Adrenal gland (tissue), 9 donors: ENCODE measurements at regions not wholly inside any gene's neighbourhood (a gene's known extent, or its start where the extent isn't known, plus 50 kb on each side); places are given as distances from the start of the nearest gene placed in this dataset.

ENCODE experiments used
- DNase-seq, 7 donors: peaks; one replicate each; pipeline ENCODE4 v3.0.0-alpha.2; 2019 to 2020
- H3K27ac ChIP-seq, 5 donors: fragments of 200-600 bp; sonication (generic) in 4 of 5; 1 replicate in 3 of 5; 2 replicates in 2 of 5; pipeline versions ENCODE4 v1.5.1 to v1.8.0; 2016 to 2020; ENCODE audit warnings: mild to moderate bottlenecking in 1 of 5
- H3K27me3 ChIP-seq: fragments of 200-600 bp; 2 replicates; pipeline ENCODE4 v1.8.0; 2021
- H3K36me3 ChIP-seq, 2 donors: fragments of 200-600 bp; replicated peaks in 1 of 2; 1 replicate in 1 of 2; 2 replicates in 1 of 2; pipeline versions ENCODE4 v1.5.1 to v1.8.0; 2018 to 2022
- H3K4me1 ChIP-seq, 2 donors: fragments of 200-600 bp; replicated peaks in 1 of 2; 1 replicate in 1 of 2; 2 replicates in 1 of 2; pipeline versions ENCODE4 v1.5.1 to v1.8.0; 2018 to 2021
- H3K4me3 ChIP-seq, 4 donors: fragments of 200-600 bp; sonication (generic) in 3 of 4; one replicate each; pipeline ENCODE4 v1.5.1; 2016 to 2018
- H3K9me3 ChIP-seq, 3 donors: fragments of 200-600 bp; sonication (generic) in 1 of 3; replicated peaks in 1 of 3; 1 replicate in 2 of 3; 2 replicates in 1 of 3; pipeline versions ENCODE4 v1.5.1 to v1.8.0; 2016 to 2021
- CTCF ChIP-seq, 6 experiments: fragments of 450-650 bp in 4 of 6; fragments of 200-600 bp in 2 of 6; sonication (generic) in 1 of 6; IDR thresholded peaks; 1 replicate in 5 of 6; 2 replicates in 1 of 6; pipeline versions ENCODE4 v1.5.1 to v1.8.0; 2016 to 2021; ENCODE audit warnings: antibody characterized with exemption in 6 of 6, mild to moderate bottlenecking in 2 of 6, moderate library complexity in 1 of 6
- POLR2A ChIP-seq, 2 donors: fragments of 450-650 bp; IDR thresholded peaks; one replicate each; pipeline ENCODE4 v1.6.1; 2017; ENCODE audit warnings: antibody characterized with exemption in 2 of 2, mild to moderate bottlenecking in 2 of 2, moderate library complexity in 1 of 2
- WGBS, 4 donors: extraction: QIAGEN DNeasy Blood & Tissue Kit in 2 of 4; methylation state at CpG; one replicate each; pipeline versions ENCODE4 v1.1.5 to v1.1.7; 2013 to 2017; 5-methylcytosine and 5-hydroxymethylcytosine counted together
- intact Hi-C, 2 donors: fragments of 100-400 bp; cut with DNase I; formaldehyde crosslinking; loops; one replicate each; pipeline versions ENCODE4 v1.14.1 to v1.15.0; 2022 to 2023
- donor health status: healthy with polysubstance abuse.
- donor health status: Bipolar disorder and iron deficiency.
- donor health status: DM: yes; HTN: yes; CAD: no.
- donor health status: DM: no; HTN: no; CAD: no.
- donor health status: DM: no; HTN: no; CAD: no.

- no peak for TF ChIP-seq POLR2A (IDR thresholded peaks at IDR 0.05)
- TF ChIP-seq CTCF (IDR thresholded peaks at IDR 0.05) = no peak
- H3K36me3 ChIP-seq = no peaks in the 10 kb centered on the region
- H3K27ac ChIP-seq = no peak overlapping the region
Observed at GRCh38 chr21:28345934-28346333, 646.7 kb downstream of the LTN1 start.

GRCh38 chr21:28344985-28345384 is 647.7 kb downstream of the LTN1 start:
- intact Hi-C loops = loop anchor here in 1 of 2 donors (10.0 kb wide), 1 partner anchor 390 kb away; no protein-coding TSS in a partner anchor
- H3K4me3 ChIP-seq = no peak overlapping the region
- no peaks in the 10 kb centered on the region for H3K36me3 ChIP-seq
- no peak for TF ChIP-seq CTCF (IDR thresholded peaks at IDR 0.05)
- TF ChIP-seq POLR2A (IDR thresholded peaks at IDR 0.05) = no peak
- no peaks in the 10 kb centered on the region for H3K4me1 ChIP-seq
- no peaks in the 10 kb centered on the region for H3K27me3 ChIP-seq
- no peak for DNase-seq
- H3K9me3 ChIP-seq = no peaks in the 10 kb centered on the region
- H3K27ac ChIP-seq = no peak overlapping the region
- 65 to 77% (median 71%) methylated on average over 1 of the region's 1 CpG for WGBS, 4 donors

More at GRCh38 chr21:28345934-28346333, 646.7 kb downstream of the LTN1 start:
- no peak for DNase-seq
- Histone ChIP-seq H3K9me3 (no peaks in the 10 kb centered on the region), H3K4me3 (no peak overlapping the region), H3K27me3 (no peaks in the 10 kb centered on the region), H3K4me1 (no peaks in the 10 kb centered on the region)
- intact Hi-C loops = loop anchor here in 1 of 2 donors (10.0 kb wide), 1 partner anchor 389 kb away; no protein-coding TSS in a partner anchor
- WGBS, 4 donors = 48 to 54% (median 53%) methylated on average over 2 of the region's 2 CpGs

GRCh38 chr21:28342212-28342810 is 650.4 kb downstream of the LTN1 start:
- WGBS, 4 donors = 80 to 91% (median 83%) methylated on average over 2 of the region's 2 CpGs

GRCh38 chr21:28339403-28339802 is 653.3 kb downstream of the LTN1 start:
- Histone ChIP-seq H3K27me3 (no peaks in the 10 kb centered on the region), H3K9me3 (no peaks in the 10 kb centered on the region), H3K27ac (no peak overlapping the region), H3K4me3 (no peak overlapping the region), H3K4me1 (peaks cover 0 to 4% of the 10 kb centered on the region in 2 donors), H3K36me3 (no peaks in the 10 kb centered on the region)
- intact Hi-C loops = loop anchor here in 1 of 2 donors (10.0 kb wide), 1 partner anchor 1485 kb away; no protein-coding TSS in a partner anchor
- no peak for DNase-seq
- no peak for TF ChIP-seq CTCF (IDR thresholded peaks at IDR 0.05)
- TF ChIP-seq POLR2A (IDR thresholded peaks at IDR 0.05) = no peak
- WGBS, 4 donors = 52 to 72% (median 66%) methylated on average over 3 of the region's 3 CpGs

More at GRCh38 chr21:28342212-28342810, 650.4 kb downstream of the LTN1 start:
- intact Hi-C loops = loop anchor here in 1 of 2 donors (10.0 kb wide), 1 partner anchor 392 kb away; no protein-coding TSS in a partner anchor
- no peaks in the 10 kb centered on the region for H3K4me1 ChIP-seq
- H3K4me3 ChIP-seq = no peak overlapping the region
- H3K27ac ChIP-seq = no peak overlapping the region
- no peaks in the 10 kb centered on the region for H3K36me3 ChIP-seq
- DNase-seq = no peak
- no peak for TF ChIP-seq CTCF (IDR thresholded peaks at IDR 0.05)
- no peak for TF ChIP-seq POLR2A (IDR thresholded peaks at IDR 0.05)
- H3K9me3 ChIP-seq = no peaks in the 10 kb centered on the region
- no peaks in the 10 kb centered on the region for H3K27me3 ChIP-seq
